GM12873 (cell line): ENCODE measurements at regions not wholly inside any gene's neighbourhood (a gene's known extent, or its start where the extent isn't known, plus 50 kb on each side); places are given as distances from the start of the nearest gene placed in this dataset.

Source experiments
- CTCF ChIP-seq: IDR thresholded peaks from 2 replicates; pipeline ENCODE4 v1.5.1; 2012; ENCODE audit warnings: low read depth, mild to moderate bottlenecking, moderate library complexity, low read length, control low read depth; ENCODE audit not compliant: insufficient read depth; ENCODE audit errors: missing control alignments

- no peak for TF ChIP-seq CTCF
Measured at GRCh38 chr18:67131498-67131897, 385.0 kb downstream of the DSEL start.

- no peak for TF ChIP-seq CTCF
Measured at GRCh38 chr18:67123901-67124300, 392.6 kb downstream of the DSEL start.

GRCh38 chr18:67117804-67118203 lies 398.7 kb downstream of the DSEL start:
- no peak for TF ChIP-seq CTCF

GRCh38 chr18:67109535-67109934 lies 407.0 kb downstream of the DSEL start:
- TF ChIP-seq CTCF = no peak

GRCh38 chr18:67108894-67109293 lies 407.6 kb downstream of the DSEL start:
- TF ChIP-seq CTCF = no peak

DNA sequence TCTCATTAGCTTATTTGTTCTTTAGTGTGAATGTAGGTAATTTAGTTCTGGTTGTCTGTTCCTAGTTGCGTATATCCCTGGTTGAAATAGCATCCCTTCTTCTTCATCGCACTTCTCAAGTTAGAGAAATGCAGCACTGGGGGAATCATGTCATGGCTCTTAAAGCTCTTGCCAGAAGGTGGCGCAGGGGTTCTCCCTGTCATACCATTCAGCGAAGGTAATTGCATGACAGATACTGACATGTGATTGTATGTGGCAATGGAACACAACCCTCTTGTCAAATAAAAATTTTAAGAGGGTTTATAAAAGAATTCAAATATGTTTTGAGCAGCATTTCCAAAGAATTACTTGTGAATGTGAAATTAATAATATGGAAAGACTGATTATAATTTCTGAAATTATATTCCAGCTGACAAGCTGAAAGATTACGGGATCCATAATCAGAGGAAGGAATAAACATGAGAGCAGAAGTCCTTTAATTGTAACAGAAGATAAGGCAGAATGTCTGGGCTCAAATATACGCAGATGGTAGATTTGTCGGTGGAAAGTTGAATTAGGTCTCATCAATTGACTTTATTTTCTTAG lies 411.7 kb downstream of the DSEL start:
- peak; percentile 81 for TF ChIP-seq CTCF

DNA sequence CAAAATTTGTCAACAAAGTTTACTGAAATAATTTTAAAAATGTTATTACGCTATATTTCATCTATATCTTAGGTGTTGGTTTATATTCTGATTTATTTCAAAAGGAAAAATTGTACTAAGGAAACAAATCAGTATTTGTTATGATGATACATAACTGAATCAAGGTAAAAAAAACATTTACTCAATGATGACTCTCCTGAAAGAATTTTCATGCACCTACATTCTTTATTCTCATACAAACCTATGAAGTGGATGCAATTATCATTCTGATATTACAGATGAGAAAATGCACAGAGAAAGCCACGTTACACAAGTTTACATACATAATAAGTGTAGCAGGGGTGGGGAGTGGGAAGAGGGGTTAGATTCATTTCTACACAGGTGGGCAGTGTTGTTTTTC lies 422.4 kb downstream of the DSEL start:
- TF ChIP-seq CTCF = no peak
